PC-9 (cell line): ENCODE measurements at regions not wholly inside any gene's neighbourhood (a gene's known extent, or its start where the extent isn't known, plus 50 kb on each side); places are given as distances from the start of the nearest gene placed in this dataset.

Experiments
- BruUV-seq: library from RNA; stranded (reverse); fragments of 400-500 nt; replicated peaks from 2 replicates; lab custom pipeline; 2021; lab: Mats Ljungman, UMichigan
- CTCF ChIA-PET: fragments of 300-600 bp; sonication (Branson Sonifier 250); formaldehyde crosslinking; loops from one replicate; lab custom pipeline; 2022; ENCODE audit warnings: antibody characterized with exemption; lab: Charles Lee
- POLR2A ChIA-PET: fragments of 300-600 bp; sonication (Branson Sonifier 250); formaldehyde crosslinking; loops from one replicate; lab custom pipeline; 2022; ENCODE audit warnings: antibody characterized with exemption; ENCODE audit not compliant: unreplicated experiment; lab: Charles Lee
- DNase-seq, 2 experiments: peaks; one replicate each; pipeline versions ENCODE4 v3.0.0 to v3.0.0-alpha.2; 2015 to 2022; ENCODE audit warnings: mixed read lengths in 1 of 2
- H2AFZ ChIP-seq: fragments of 200-600 bp; sonication (generic); 2 replicates; pipeline ENCODE4 v1.8.1; 2017; ENCODE audit warnings: antibody characterized with exemption
- H3F3A ChIP-seq: fragments of 200-600 bp; sonication (generic); 2 replicates; pipeline ENCODE4 v1.8.1; 2017; ENCODE audit warnings: antibody characterized with exemption, mild to moderate bottlenecking, low read depth; ENCODE audit not compliant: insufficient read depth
- H3K27ac ChIP-seq: fragments of 200-600 bp; sonication (generic); 2 replicates; pipeline ENCODE4 v1.6.1; 2016; ENCODE audit warnings: mixed run types
- H3K27me3 ChIP-seq: fragments of 200-600 bp; sonication (generic); 2 replicates; pipeline ENCODE4 v1.6.1; 2016; ENCODE audit warnings: low read depth, mixed run types; ENCODE audit not compliant: insufficient read depth
- H3K36me3 ChIP-seq: fragments of 200-600 bp; sonication (generic); 2 replicates; pipeline ENCODE4 v1.6.1; 2016; ENCODE audit warnings: low read depth, mixed run types
- H3K4me1 ChIP-seq: fragments of 200-600 bp; sonication (generic); replicated peaks from 2 replicates; pipeline ENCODE4 v1.6.1; 2016; ENCODE audit warnings: mixed run types; ENCODE audit not compliant: insufficient read depth
- H3K4me2 ChIP-seq: fragments of 200-600 bp; sonication (generic); 2 replicates; pipeline ENCODE4 v1.6.1; 2017; ENCODE audit warnings: mixed run types
- H3K4me3 ChIP-seq: fragments of 200-600 bp; sonication (generic); 2 replicates; pipeline ENCODE4 v1.6.1; 2016; ENCODE audit warnings: mixed run types
- H3K79me2 ChIP-seq: fragments of 200-600 bp; sonication (generic); 2 replicates; pipeline ENCODE4 v1.6.1; 2017; ENCODE audit warnings: low read depth, mixed run types
- H3K9me2 ChIP-seq: fragments of 200-600 bp; sonication (generic); 2 replicates; pipeline ENCODE4 v1.8.1; 2017; ENCODE audit warnings: mild to moderate bottlenecking; ENCODE audit not compliant: insufficient read depth
- H3K9me3 ChIP-seq: fragments of 200-600 bp; sonication (generic); 2 replicates; pipeline ENCODE4 v1.8.1; 2016; ENCODE audit warnings: low read depth; ENCODE audit not compliant: insufficient read depth
- H4K20me1 ChIP-seq: fragments of 200-600 bp; sonication (generic); 2 replicates; pipeline ENCODE4 v1.8.1; 2017; ENCODE audit not compliant: insufficient read depth
- EZH2 ChIP-seq: fragments of 200-600 bp; sonication (generic); IDR thresholded peaks from 2 replicates; pipeline ENCODE4 v1.8.0; 2017; ENCODE audit warnings: antibody characterized with exemption, low read depth
- intact Hi-C: fragments of 100-400 bp; cut with micrococcal nuclease; formaldehyde crosslinking; loops from one replicate; pipeline ENCODE4 v1.10.0; 2022; ENCODE audit not compliant: unreplicated experiment
- TF ChIP-seq, protein P1 (sequence below): fragments of 200-600 bp; sonication (generic); conservative IDR thresholded peaks from 2 replicates; pipeline ENCODE4 v1.6.1; 2017; ENCODE audit warnings: mixed run types, antibody characterized with exemption, mild to moderate bottlenecking, moderate library complexity

DNA sequence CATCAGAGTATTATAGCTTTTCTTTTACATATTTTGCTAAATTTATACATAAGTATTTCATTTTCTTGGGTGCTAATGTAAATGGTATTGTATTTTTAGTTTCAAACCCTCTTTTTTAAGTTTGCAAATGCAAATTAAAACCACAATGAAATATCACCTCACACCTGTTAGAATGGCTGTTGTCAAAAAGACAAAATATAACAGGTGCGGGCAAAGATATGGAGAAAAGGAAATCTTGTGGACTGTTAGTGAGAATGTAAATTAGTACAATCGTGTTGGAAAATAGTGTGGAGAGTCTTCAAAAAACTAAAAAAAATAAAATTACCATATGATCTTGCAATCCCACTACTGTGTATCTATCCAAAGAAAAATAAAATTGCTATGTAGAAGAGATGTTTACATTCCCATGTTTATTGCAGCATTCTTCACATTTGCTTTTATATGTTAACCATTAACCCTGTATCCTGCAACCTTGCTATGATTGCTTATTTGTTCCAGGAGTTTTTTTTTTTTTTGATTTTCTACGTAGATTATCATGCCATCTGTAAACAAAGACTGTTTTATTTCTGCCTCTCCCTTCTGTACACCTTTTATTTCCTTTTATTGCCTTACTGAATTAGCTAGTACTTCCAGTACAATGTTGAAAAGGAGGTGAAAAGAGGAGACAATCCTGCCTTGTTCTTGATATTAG is 405.4 kb upstream of the MIS18BP1 start:
- H2AFZ ChIP-seq: no peak overlapping the region
- no TSS peak for BruUV-seq
- intact Hi-C loops: no loop called here
- H3K4me1 ChIP-seq: no peaks in the 10 kb centered on the region
- CTCF ChIA-PET: no interaction called here
- H3F3A ChIP-seq: no peaks in the 10 kb centered on the region
- no peaks in the 10 kb centered on the region; the same call in 1 of the 2 replicates for H3K9me3 ChIP-seq
- POLR2A ChIA-PET: no interaction called here
- H3K36me3 ChIP-seq: no peaks in the 10 kb centered on the region
- H3K27me3 ChIP-seq: no peaks in the 10 kb centered on the region
- H4K20me1 ChIP-seq: no peaks in the 10 kb centered on the region
- H3K27ac ChIP-seq: no peak overlapping the region
- no peak overlapping the region for H3K4me3 ChIP-seq
- no peaks in the 10 kb centered on the region for H3K79me2 ChIP-seq
- TF ChIP-seq, protein P1, sequence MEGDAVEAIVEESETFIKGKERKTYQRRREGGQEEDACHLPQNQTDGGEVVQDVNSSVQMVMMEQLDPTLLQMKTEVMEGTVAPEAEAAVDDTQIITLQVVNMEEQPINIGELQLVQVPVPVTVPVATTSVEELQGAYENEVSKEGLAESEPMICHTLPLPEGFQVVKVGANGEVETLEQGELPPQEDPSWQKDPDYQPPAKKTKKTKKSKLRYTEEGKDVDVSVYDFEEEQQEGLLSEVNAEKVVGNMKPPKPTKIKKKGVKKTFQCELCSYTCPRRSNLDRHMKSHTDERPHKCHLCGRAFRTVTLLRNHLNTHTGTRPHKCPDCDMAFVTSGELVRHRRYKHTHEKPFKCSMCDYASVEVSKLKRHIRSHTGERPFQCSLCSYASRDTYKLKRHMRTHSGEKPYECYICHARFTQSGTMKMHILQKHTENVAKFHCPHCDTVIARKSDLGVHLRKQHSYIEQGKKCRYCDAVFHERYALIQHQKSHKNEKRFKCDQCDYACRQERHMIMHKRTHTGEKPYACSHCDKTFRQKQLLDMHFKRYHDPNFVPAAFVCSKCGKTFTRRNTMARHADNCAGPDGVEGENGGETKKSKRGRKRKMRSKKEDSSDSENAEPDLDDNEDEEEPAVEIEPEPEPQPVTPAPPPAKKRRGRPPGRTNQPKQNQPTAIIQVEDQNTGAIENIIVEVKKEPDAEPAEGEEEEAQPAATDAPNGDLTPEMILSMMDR: no peak
- no peak for TF ChIP-seq EZH2
- H3K9me2 ChIP-seq: no peaks in the 10 kb centered on the region
- DNase-seq: no peak
- H3K4me2 ChIP-seq: no peak overlapping the region

DNA sequence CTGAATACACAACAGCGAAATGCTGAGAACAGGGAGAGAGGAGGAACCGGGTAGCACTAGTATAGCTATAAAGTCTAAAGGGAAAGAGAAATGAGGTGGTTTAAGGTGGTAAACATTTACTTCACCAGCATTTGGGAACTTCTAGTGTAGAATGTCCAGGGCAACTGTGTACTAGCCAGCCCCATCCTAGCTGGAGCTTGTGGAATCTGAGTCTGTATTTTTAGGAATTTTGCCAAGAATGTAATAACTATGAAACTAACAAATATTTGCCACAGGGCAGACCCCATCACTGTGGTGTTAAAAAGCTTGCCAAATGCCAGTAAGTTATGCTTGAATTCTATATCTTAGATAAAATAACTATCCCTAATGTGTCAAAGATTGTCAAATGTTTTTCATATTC is 398.9 kb upstream of the MIS18BP1 start:
- no peaks in the 10 kb centered on the region for H3K36me3 ChIP-seq
- TF ChIP-seq EZH2: no peak
- TF ChIP-seq, protein P1: no peak
- no peak overlapping the region for H3K27ac ChIP-seq
- H3K4me2 ChIP-seq: no peak overlapping the region
- H3F3A ChIP-seq: no peaks in the 10 kb centered on the region
- no peak overlapping the region for H2AFZ ChIP-seq
- no peak overlapping the region for H3K4me3 ChIP-seq
- no peaks in the 10 kb centered on the region for H3K79me2 ChIP-seq
- H3K9me2 ChIP-seq: no peaks in the 10 kb centered on the region
- POLR2A ChIA-PET: no interaction called here
- CTCF ChIA-PET: no interaction called here
- no peaks in the 10 kb centered on the region for H3K27me3 ChIP-seq
- no TSS peak for BruUV-seq
- DNase-seq: no peak
- no peaks in the 10 kb centered on the region for H3K4me1 ChIP-seq
- H4K20me1 ChIP-seq: no peaks in the 10 kb centered on the region
- intact Hi-C loops: no loop called here
- no peaks in the 10 kb centered on the region; the same call in 1 of the 2 replicates for H3K9me3 ChIP-seq

DNA sequence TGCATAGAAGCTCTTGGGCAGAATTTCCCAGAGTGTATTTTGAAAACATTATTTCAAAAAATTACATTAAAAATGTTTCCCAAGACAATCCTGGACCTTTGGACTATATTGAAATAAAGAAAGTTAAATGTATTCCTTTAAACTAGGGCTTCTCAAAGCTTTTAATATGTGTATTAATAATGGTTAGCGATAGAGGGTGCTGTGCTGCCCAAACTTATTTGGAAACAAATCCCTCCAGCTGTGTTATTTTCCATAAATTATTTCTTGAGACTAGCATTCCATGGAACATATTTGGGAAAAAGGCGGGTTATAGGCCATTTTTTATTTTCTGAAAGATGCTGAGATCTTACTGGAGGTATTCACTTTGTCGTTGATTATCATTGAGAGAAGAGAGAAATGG is 397.8 kb upstream of the MIS18BP1 start:
- POLR2A ChIA-PET: interaction anchor here (0.5 kb wide), 1 partner anchor 295 kb away, joined by 3 read pairs; no protein-coding TSS in a partner anchor

More for the DNA sequence above, 397.8 kb upstream of the MIS18BP1 start:
- Histone ChIP-seq H2AFZ (no peak overlapping the region), H3K27me3 (no peaks in the 10 kb centered on the region), H3K4me2 (no peak overlapping the region), H3F3A (no peaks in the 10 kb centered on the region), H3K4me1 (no peaks in the 10 kb centered on the region), H3K9me2 (no peaks in the 10 kb centered on the region), H3K9me3 (no peaks in the 10 kb centered on the region), H3K36me3 (no peaks in the 10 kb centered on the region), H3K4me3 (no peak overlapping the region), H4K20me1 (no peaks in the 10 kb centered on the region), H3K79me2 (no peaks in the 10 kb centered on the region), H3K27ac (no peak overlapping the region)
- TF ChIP-seq, protein P1: peak; percentile 42; the same call in 1 of the 2 replicates
- TF ChIP-seq EZH2: no peak
- no TSS peak for BruUV-seq
- DNase-seq: no peak
- CTCF ChIA-PET: no interaction called here
- intact Hi-C loops: no loop called here
